HepG2 (cell line): ENCODE measurements at regions not wholly inside any gene's neighbourhood (a gene's known extent, or its start where the extent isn't known, plus 50 kb on each side); places are given as distances from the start of the nearest gene placed in this dataset.

Experiments
- AHDC1 ChIP-seq: sonication (generic); formaldehyde crosslinking; IDR thresholded peaks from 2 replicates; pipeline ENCODE4 v1.5.1; 2020; ENCODE audit warnings: mild to moderate bottlenecking, missing genetic modification reagents, borderline replicate concordance
- ARID3A ChIP-seq: IDR thresholded peaks from 2 replicates; pipeline ENCODE4 v1.6.1; 2012; ENCODE audit warnings: low read depth, low read length, improper control_type of control experiment
- FOSL2 ChIP-seq: sonication (generic); formaldehyde crosslinking; IDR thresholded peaks from 2 replicates; pipeline ENCODE4 v1.4.0; 2020; ENCODE audit warnings: missing genetic modification reagents
- FOXA3 ChIP-seq: IDR thresholded peaks from 2 replicates; pipeline ENCODE4 v1.6.1; 2016; ENCODE audit warnings: missing genetic modification reagents, missing compliant biosample characterization
- HCFC1 ChIP-seq: fragments of 150-350 bp; IDR thresholded peaks from 2 replicates; pipeline ENCODE4 v1.6.1; 2014; ENCODE audit warnings: low read depth, low read length
- HMG20A ChIP-seq: IDR thresholded peaks from 2 replicates; pipeline ENCODE4 v1.6.1; 2016; ENCODE audit warnings: borderline replicate concordance
- HNF1B ChIP-seq: sonication (generic); formaldehyde crosslinking; IDR thresholded peaks from 2 replicates; pipeline ENCODE4 v1.5.1; 2020; ENCODE audit warnings: mild to moderate bottlenecking, moderate library complexity, missing genetic modification reagents
- KLF15 ChIP-seq: sonication (generic); formaldehyde crosslinking; IDR thresholded peaks from 2 replicates; pipeline ENCODE4 v1.8.1; 2023; ENCODE audit warnings: borderline replicate concordance, mild to moderate bottlenecking, inconsistent platforms, missing genetic modification reagents, mixed read lengths
- MED1 ChIP-seq: sonication (generic); formaldehyde crosslinking; IDR thresholded peaks from 2 replicates; pipeline ENCODE4 v1.4.0; 2020; ENCODE audit warnings: missing genetic modification reagents
- NFKB2 ChIP-seq: sonication (generic); formaldehyde crosslinking; IDR thresholded peaks from 2 replicates; pipeline ENCODE4 v1.4.0; 2020; ENCODE audit warnings: missing genetic modification reagents, borderline replicate concordance
- PAXIP1 ChIP-seq: sonication (generic); formaldehyde crosslinking; conservative IDR thresholded peaks from 2 replicates; pipeline ENCODE4 v1.4.0; 2020; ENCODE audit warnings: mild to moderate bottlenecking, missing genetic modification reagents, moderate library complexity
- RFX1 ChIP-seq: fragments of 450-650 bp; IDR thresholded peaks from 2 replicates; pipeline ENCODE4 v1.6.1; 2017
- SIX4 ChIP-seq: sonication (generic); formaldehyde crosslinking; IDR thresholded peaks from 2 replicates; pipeline ENCODE4 v1.4.0; 2020; ENCODE audit warnings: missing genetic modification reagents
- TCF7 ChIP-seq: sonication (generic); IDR thresholded peaks from 2 replicates; pipeline ENCODE4 v1.6.1; 2016; ENCODE audit warnings: antibody characterized with exemption, low read depth
- ZBTB44 ChIP-seq: sonication (generic); formaldehyde crosslinking; IDR thresholded peaks from 2 replicates; pipeline ENCODE4 v1.4.0; 2020; ENCODE audit warnings: missing genetic modification reagents
- ZNF430 ChIP-seq: sonication (generic); formaldehyde crosslinking; IDR thresholded peaks from 2 replicates; pipeline ENCODE4 v1.9.0; 2021; ENCODE audit warnings: mild to moderate bottlenecking, missing genetic modification reagents
- ZNF44 ChIP-seq: sonication (generic); formaldehyde crosslinking; IDR thresholded peaks from 2 replicates; pipeline ENCODE4 v1.5.1; 2020; ENCODE audit warnings: mild to moderate bottlenecking, missing genetic modification reagents

GRCh38 chr1:157203166-157203565, 65.0 kb upstream of the ETV3 start (continued):
- no peak for TF ChIP-seq ZBTB44 (CRISPR knock-in tag)
- TF ChIP-seq HMG20A (CRISPR knock-in tag) = peak; percentile 32; the same call in 1 of the 2 replicates
- no peak for TF ChIP-seq RFX1
- TF ChIP-seq KLF15 = no peak
- TF ChIP-seq HNF1B (CRISPR knock-in tag) = peak; percentile 32; the same call in 1 of the 2 replicates
- 0 out of 2 replicates have a peak, but pooled peaks have one; percentile 12 for TF ChIP-seq ARID3A
- no peak for TF ChIP-seq ZNF430 (CRISPR knock-in tag)
- TF ChIP-seq HCFC1 = no peak
- peak; percentile 41; the same call in 1 of the 2 replicates for TF ChIP-seq AHDC1
- peak; percentile 70 for TF ChIP-seq TCF7
- TF ChIP-seq SIX4 (CRISPR knock-in tag) = peak; percentile 77
- TF ChIP-seq FOXA3 (CRISPR knock-in tag) = peak; percentile 39; the same call in 1 of the 2 replicates
- TF ChIP-seq MED1 = 0 out of 2 replicates have a peak, but pooled peaks have one; percentile 10
- no peak for TF ChIP-seq ZNF44 (CRISPR knock-in tag)
- no peak for TF ChIP-seq NFKB2 (CRISPR knock-in tag)
- peak; percentile 90 for TF ChIP-seq FOSL2 (CRISPR knock-in tag)
- 0 out of 2 replicates have a peak, but pooled peaks have one; percentile 29 for TF ChIP-seq PAXIP1 (CRISPR knock-in tag)
